ENCODE measurements at regions not wholly inside any gene's neighbourhood (a gene's known extent, or its start where the extent isn't known, plus 50 kb on each side); places are given as distances from the start of the nearest gene placed in this dataset.

DNA sequence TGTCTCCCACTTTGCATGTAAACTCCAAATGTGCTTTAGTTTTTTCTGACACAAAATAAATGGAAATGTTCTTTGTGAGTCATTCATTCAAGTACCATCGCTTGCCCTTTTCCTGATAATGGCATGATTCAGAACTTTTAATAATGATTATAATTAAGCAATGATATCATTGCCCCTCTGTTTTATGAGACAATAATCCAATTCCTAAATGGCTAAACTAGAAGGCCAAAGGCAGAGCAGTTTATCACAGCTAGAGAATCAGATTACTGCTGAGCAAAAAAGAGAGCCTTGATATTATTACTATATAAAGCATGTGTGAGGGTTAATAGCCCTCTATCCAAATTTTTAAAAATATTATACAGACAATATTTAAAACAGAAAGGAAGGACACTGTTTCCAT lies 484.2 kb upstream of the PTPRD start:
- H3K9me3 ChIP-seq (ENCODE audit: control insufficient read depth, insufficient read depth, low read length) = peaks cover 2% of the 10 kb centered on the region
- ChIA-PET CTCF (no interaction called here), POLR2A (ENCODE audit: unreplicated experiment) (no interaction called here)
- no peak overlapping the region for H3K4me3 ChIP-seq (ENCODE audit: insufficient read depth, low read depth, low read length)
- ATAC-seq (ENCODE audit: low read depth) = no peak
- H3K9me1 ChIP-seq (ENCODE audit: insufficient read depth, low read length) = no peaks in the 10 kb centered on the region
- H4K5ac ChIP-seq (ENCODE audit: low read depth, low read length) = no peak overlapping the region
- no peaks in the 10 kb centered on the region for H3K36me3 ChIP-seq (ENCODE audit: control insufficient read depth, insufficient read depth, low read length)
- H3K4ac ChIP-seq (ENCODE audit: low read depth, low read length) = no peak overlapping the region
- H2BK15ac ChIP-seq (ENCODE audit: low read depth, low read length) = no peak overlapping the region
- H2AK5ac ChIP-seq (ENCODE audit: low read depth, low read length) = no peak overlapping the region
- TF ChIP-seq NFE2L2 (IDR thresholded peaks at IDR 0.05; ENCODE audit: low read depth, low read length) (no peak), RAD21 (IDR thresholded peaks at IDR 0.05; ENCODE audit: low read length) (no peak), BHLHE40 (IDR thresholded peaks at IDR 0.05; ENCODE audit: low read depth, low read length) (no peak), FOS (IDR thresholded peaks at IDR 0.05; ENCODE audit: low read depth, low read length) (no peak), MAFK (IDR thresholded peaks at IDR 0.05; ENCODE audit: low read depth, low read length) (no peak), CHD1 (IDR thresholded peaks at IDR 0.05; ENCODE audit: low read depth, low read length) (no peak), RFX5 (IDR thresholded peaks at IDR 0.05; ENCODE audit: low read depth, low read length) (no peak), RCOR1 (IDR thresholded peaks at IDR 0.05; ENCODE audit: insufficient replicate concordance, low read length) (no peak), SMC3 (IDR thresholded peaks at IDR 0.05; ENCODE audit: low read depth, low read length) (no peak), POLR2A (IDR thresholded peaks at IDR 0.05; ENCODE audit: low read depth, low read length) (no peak), MXI1 (IDR thresholded peaks at IDR 0.05; ENCODE audit: borderline replicate concordance, low read depth, low read length) (no peak), MAZ (IDR thresholded peaks at IDR 0.05; ENCODE audit: borderline replicate concordance, low read depth, low read length) (no peak), USF2 (IDR thresholded peaks at IDR 0.05; ENCODE audit: low read depth, low read length) (no peak), CEBPB (IDR thresholded peaks at IDR 0.05; ENCODE audit: low read depth, low read length) (no peak)
- TF ChIP-seq, protein P1, sequence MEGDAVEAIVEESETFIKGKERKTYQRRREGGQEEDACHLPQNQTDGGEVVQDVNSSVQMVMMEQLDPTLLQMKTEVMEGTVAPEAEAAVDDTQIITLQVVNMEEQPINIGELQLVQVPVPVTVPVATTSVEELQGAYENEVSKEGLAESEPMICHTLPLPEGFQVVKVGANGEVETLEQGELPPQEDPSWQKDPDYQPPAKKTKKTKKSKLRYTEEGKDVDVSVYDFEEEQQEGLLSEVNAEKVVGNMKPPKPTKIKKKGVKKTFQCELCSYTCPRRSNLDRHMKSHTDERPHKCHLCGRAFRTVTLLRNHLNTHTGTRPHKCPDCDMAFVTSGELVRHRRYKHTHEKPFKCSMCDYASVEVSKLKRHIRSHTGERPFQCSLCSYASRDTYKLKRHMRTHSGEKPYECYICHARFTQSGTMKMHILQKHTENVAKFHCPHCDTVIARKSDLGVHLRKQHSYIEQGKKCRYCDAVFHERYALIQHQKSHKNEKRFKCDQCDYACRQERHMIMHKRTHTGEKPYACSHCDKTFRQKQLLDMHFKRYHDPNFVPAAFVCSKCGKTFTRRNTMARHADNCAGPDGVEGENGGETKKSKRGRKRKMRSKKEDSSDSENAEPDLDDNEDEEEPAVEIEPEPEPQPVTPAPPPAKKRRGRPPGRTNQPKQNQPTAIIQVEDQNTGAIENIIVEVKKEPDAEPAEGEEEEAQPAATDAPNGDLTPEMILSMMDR (conservative IDR thresholded peaks at IDR 0.05; ENCODE audit: low read depth, low read length) = no peak
- TF ChIP-seq, protein P2, sequence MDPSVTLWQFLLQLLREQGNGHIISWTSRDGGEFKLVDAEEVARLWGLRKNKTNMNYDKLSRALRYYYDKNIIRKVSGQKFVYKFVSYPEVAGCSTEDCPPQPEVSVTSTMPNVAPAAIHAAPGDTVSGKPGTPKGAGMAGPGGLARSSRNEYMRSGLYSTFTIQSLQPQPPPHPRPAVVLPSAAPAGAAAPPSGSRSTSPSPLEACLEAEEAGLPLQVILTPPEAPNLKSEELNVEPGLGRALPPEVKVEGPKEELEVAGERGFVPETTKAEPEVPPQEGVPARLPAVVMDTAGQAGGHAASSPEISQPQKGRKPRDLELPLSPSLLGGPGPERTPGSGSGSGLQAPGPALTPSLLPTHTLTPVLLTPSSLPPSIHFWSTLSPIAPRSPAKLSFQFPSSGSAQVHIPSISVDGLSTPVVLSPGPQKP (IDR thresholded peaks at IDR 0.05; ENCODE audit: borderline replicate concordance, low read depth, low read length) = no peak
- intact Hi-C loops (cut with micrococcal nuclease) (no loop called here), dilution Hi-C loops (cut with HindIII; ENCODE audit: low sequenced_read_pairs, unreplicated experiment) (no loop called here), in situ Hi-C loops (cut with MboI; ENCODE audit: low sequenced_read_pairs) (no loop called here)
- no peaks in the 10 kb centered on the region for H3K27me3 ChIP-seq (ENCODE audit: control insufficient read depth, insufficient read depth, low read length)
- no peaks in the 10 kb centered on the region for H4K20me1 ChIP-seq (ENCODE audit: insufficient read depth, low read length)
- H3K4me1 ChIP-seq (ENCODE audit: control insufficient read depth, insufficient read depth, low read length) = no peaks in the 10 kb centered on the region
- no peak overlapping the region for H3K27ac ChIP-seq (ENCODE audit: insufficient read depth, low read length)
- no peak overlapping the region for H3K56ac ChIP-seq (ENCODE audit: extremely low read depth, insufficient read depth, low read length)
- no peak overlapping the region for H2BK20ac ChIP-seq (ENCODE audit: low read depth, low read length)
- no CpG with 5 or more reads among the region's 1 CpG for WGBS, 2 experiments (ENCODE audit: extremely low coverage in 2 of 2, insufficient read length in 1 of 2)
- H2AK9ac ChIP-seq (replicated peaks; ENCODE audit: low read depth, low read length, poor library complexity) = no peak overlapping the region
- H4K8ac ChIP-seq (ENCODE audit: low read depth in 2 of 2, low read length in 2 of 2) = no peak overlapping the region
- H3K18ac ChIP-seq (ENCODE audit: low read depth, low read length) = no peak overlapping the region
- H2BK120ac ChIP-seq (ENCODE audit: low read depth, low read length) = no peak overlapping the region
- no peak overlapping the region for H3K23ac ChIP-seq (ENCODE audit: low read depth, low read length)
- H2BK5ac ChIP-seq (ENCODE audit: low read depth, low read length, poor library complexity, severe bottlenecking) = no peak overlapping the region
- no peak overlapping the region for H2AFZ ChIP-seq (replicated peaks; ENCODE audit: low read length, poor library complexity)
- no peaks in the 10 kb centered on the region for H3K79me1 ChIP-seq (ENCODE audit: low read depth in 1 of 2, low read length in 2 of 2)
- H4K91ac ChIP-seq (ENCODE audit: insufficient read depth, low read depth, low read length) = no peak overlapping the region
- H3K4me2 ChIP-seq (ENCODE audit: low read depth, low read length) = no peak overlapping the region
- no peak for DNase-seq
- no peak overlapping the region for H3K9ac ChIP-seq (ENCODE audit: low read depth, low read length)
- BruUV-seq (replicated peaks) = no TSS peak
- H3K14ac ChIP-seq (replicated peaks; ENCODE audit: low read depth, low read length) = no peak overlapping the region

Measured in IMR-90 (cell line).